OCI-M2 (cell line): ENCODE measurements at regions not wholly inside any gene's neighbourhood (a gene's known extent, or its start where the extent isn't known, plus 50 kb on each side); places are given as distances from the start of the nearest gene placed in this dataset.
A peak's percentile ranks its signal among the peaks of the same experiment; 100 is the strongest.
"Not testable (repeated sequence)": the region's sequence is repeated elsewhere in the genome, so short reads cannot be mapped to it uniquely, and the experiment has no call there.

Experiments
- DNase-seq: peaks from one replicate; lab custom pipeline; 2025; ENCODE audit not compliant: unreplicated experiment; lab: John Stamatoyannopoulos, UW

- no peak for DNase-seq
These were observed 284.9 kb upstream of the NRSN1 start for GRCh38 chr6:23841116-23841515.

- DNase-seq = no peak
These were observed 283.3 kb upstream of the NRSN1 start for GRCh38 chr6:23842760-23843159.

- DNase-seq = no peak
These were observed 274.5 kb upstream of the NRSN1 start for GRCh38 chr6:23851522-23851921.

GRCh38 chr6:23853566-23854133 is 272.4 kb upstream of the NRSN1 start:
- not testable (repeated sequence) for DNase-seq

- not testable (repeated sequence) for DNase-seq
These were observed 271.9 kb upstream of the NRSN1 start for GRCh38 chr6:23854154-23854553.

GRCh38 chr6:23855497-23856116 is 270.4 kb upstream of the NRSN1 start:
- DNase-seq = no peak

GRCh38 chr6:23870496-23870895 is 255.5 kb upstream of the NRSN1 start:
- no peak for DNase-seq

- no peak for DNase-seq
These were observed 252.9 kb upstream of the NRSN1 start for GRCh38 chr6:23873161-23873560.

- no peak for DNase-seq
These were observed 251.0 kb upstream of the NRSN1 start for GRCh38 chr6:23875006-23875405.

- no peak for DNase-seq
These were observed 246.2 kb upstream of the NRSN1 start for GRCh38 chr6:23879816-23880215.

- no peak for DNase-seq
These were observed 235.3 kb upstream of the NRSN1 start for GRCh38 chr6:23890543-23891227.

- peak; percentile 16 for DNase-seq
These were observed 220.7 kb upstream of the NRSN1 start for GRCh38 chr6:23905133-23905815.

GRCh38 chr6:23910420-23910819 is 215.6 kb upstream of the NRSN1 start:
- DNase-seq = no peak

- no peak for DNase-seq
These were observed 198.1 kb upstream of the NRSN1 start for GRCh38 chr6:23927935-23928334.

GRCh38 chr6:23929201-23929600 is 196.8 kb upstream of the NRSN1 start:
- DNase-seq = no peak

- no peak for DNase-seq
These were observed 185.5 kb upstream of the NRSN1 start for GRCh38 chr6:23940466-23940865.

- DNase-seq = no peak
These were observed 174.3 kb upstream of the NRSN1 start for GRCh38 chr6:23951691-23952090.

GRCh38 chr6:23952245-23952644 is 173.8 kb upstream of the NRSN1 start:
- DNase-seq = no peak

GRCh38 chr6:23953976-23954375 is 172.0 kb upstream of the NRSN1 start:
- DNase-seq = no peak

- no peak for DNase-seq
These were observed 169.0 kb upstream of the NRSN1 start for GRCh38 chr6:23957017-23957416.

- no peak for DNase-seq
These were observed 161.2 kb upstream of the NRSN1 start for GRCh38 chr6:23964865-23965264.

GRCh38 chr6:23969344-23969743 is 156.7 kb upstream of the NRSN1 start:
- no peak for DNase-seq
